ENCODE measurements at regions not wholly inside any gene's neighbourhood (a gene's known extent, or its start where the extent isn't known, plus 50 kb on each side); places are given as distances from the start of the nearest gene placed in this dataset.

GRCh38 chr17:36727577-36727976 lies 126.2 kb downstream of the MRM1 start:
- Histone ChIP-seq H3K36me3 (ENCODE audit: control insufficient read depth in 4 of 4, insufficient read depth in 4 of 4, low read length in 3 of 4) (no peaks in the 10 kb centered on the region), H3K4me1 (ENCODE audit: control extremely low read depth in 1 of 4, control insufficient read depth in 4 of 4, insufficient read depth in 4 of 4, low read length in 3 of 4) (peaks cover 0 to 20% (median 14%) of the 10 kb centered on the region in 4 experiments), H3K27ac (ENCODE audit: insufficient read depth in 1 of 2, low read depth in 1 of 2, low read length in 2 of 2, poor library complexity in 1 of 2, severe bottlenecking in 2 of 2) (peak overlapping the region in 1 of 2 experiments; percentile 69), H3K4me3 (ENCODE audit: control insufficient read depth in 1 of 7, extremely low read depth in 1 of 7, insufficient read depth in 4 of 7, low read depth in 2 of 7, low read length in 6 of 7) (peak overlapping the region in 1 of 7 experiments; percentile 37), H3K27me3 (replicated peaks in 2 of 5; ENCODE audit: control insufficient read depth in 4 of 5, insufficient read depth in 5 of 5, low read length in 4 of 5) (peaks cover 0 to 59% (median 27%) of the 10 kb centered on the region in 5 experiments), H3K9me3 (ENCODE audit: control extremely low read depth in 1 of 5, control insufficient read depth in 4 of 5, insufficient read depth in 2 of 5, low read depth in 1 of 5, low read length in 4 of 5) (peaks cover 0 to 2% (median 0%) of the 10 kb centered on the region in 5 experiments)
- 90% methylated on average over 2 of the region's 4 CpGs for WGBS (ENCODE audit: insufficient coverage)
- DNase-seq, result no peak
- ChIA-PET POLR2A (no interaction called here), CTCF (no interaction called here)

- POLR2A ChIA-PET, result no interaction called here
- Histone ChIP-seq H3K9me3 (ENCODE audit: control extremely low read depth in 1 of 5, control insufficient read depth in 4 of 5, insufficient read depth in 2 of 5, low read depth in 1 of 5, low read length in 4 of 5) (peaks cover 0 to 2% (median 0%) of the 10 kb centered on the region in 5 experiments), H3K27me3 (replicated peaks in 2 of 5; ENCODE audit: control insufficient read depth in 4 of 5, insufficient read depth in 5 of 5, low read length in 4 of 5) (peaks cover 0 to 59% (median 30%) of the 10 kb centered on the region in 5 experiments), H3K4me1 (ENCODE audit: control extremely low read depth in 1 of 4, control insufficient read depth in 4 of 4, insufficient read depth in 4 of 4, low read length in 3 of 4) (peaks cover 0 to 12% (median 10%) of the 10 kb centered on the region in 4 experiments), H3K4me3 (ENCODE audit: control insufficient read depth in 1 of 7, extremely low read depth in 1 of 7, insufficient read depth in 4 of 7, low read depth in 2 of 7, low read length in 6 of 7) (peak overlapping the region in 2 of 7 experiments; percentile 37 to 46), H3K27ac (ENCODE audit: insufficient read depth in 1 of 2, low read depth in 1 of 2, low read length in 2 of 2, poor library complexity in 1 of 2, severe bottlenecking in 2 of 2) (peak overlapping the region in 1 of 2 experiments; percentile 69), H3K36me3 (ENCODE audit: control insufficient read depth in 4 of 4, insufficient read depth in 4 of 4, low read length in 3 of 4) (no peaks in the 10 kb centered on the region)
- DNase-seq, result peak; percentile 52 to 83 (median 71)
- CTCF ChIA-PET, result no interaction called here
- WGBS (ENCODE audit: insufficient coverage), result 18% methylated on average over 22 of the region's 30 CpGs
Measured at GRCh38 chr17:36728030-36728991, 126.9 kb downstream of the MRM1 start.

- ChIA-PET CTCF (interaction anchor here (1.3 kb wide), 1 partner anchor 25 kb away, joined by 5 read pairs; no protein-coding TSS in a partner anchor), POLR2A (interaction anchor here (0.6 kb wide), 1 partner anchor 363 kb away, joined by 3 read pairs; no protein-coding TSS in a partner anchor)
- Histone ChIP-seq H3K36me3 (ENCODE audit: control insufficient read depth in 4 of 4, insufficient read depth in 4 of 4, low read length in 3 of 4) (no peaks in the 10 kb centered on the region), H3K4me1 (ENCODE audit: control extremely low read depth in 1 of 4, control insufficient read depth in 4 of 4, insufficient read depth in 4 of 4, low read length in 3 of 4) (peaks cover 0 to 12% (median 10%) of the 10 kb centered on the region in 4 experiments), H3K27ac (ENCODE audit: insufficient read depth in 1 of 2, low read depth in 1 of 2, low read length in 2 of 2, poor library complexity in 1 of 2, severe bottlenecking in 2 of 2) (no peak overlapping the region), H3K4me3 (ENCODE audit: control insufficient read depth in 1 of 7, extremely low read depth in 1 of 7, insufficient read depth in 4 of 7, low read depth in 2 of 7, low read length in 6 of 7) (no peak overlapping the region), H3K27me3 (replicated peaks in 2 of 5; ENCODE audit: control insufficient read depth in 4 of 5, insufficient read depth in 5 of 5, low read length in 4 of 5) (peaks cover 0 to 59% (median 22%) of the 10 kb centered on the region in 5 experiments), H3K9me3 (ENCODE audit: control extremely low read depth in 1 of 5, control insufficient read depth in 4 of 5, insufficient read depth in 2 of 5, low read depth in 1 of 5, low read length in 4 of 5) (peaks cover 0 to 2% (median 0%) of the 10 kb centered on the region in 5 experiments)
- 83% methylated on average over 7 of the region's 9 CpGs for WGBS (ENCODE audit: insufficient coverage)
- no peak for DNase-seq
Measured at GRCh38 chr17:36730095-36730808, 128.9 kb downstream of the MRM1 start.

GRCh38 chr17:36730857-36731490 lies 129.6 kb downstream of the MRM1 start:
- H3K4me3 ChIP-seq (ENCODE audit: control insufficient read depth in 1 of 7, extremely low read depth in 1 of 7, insufficient read depth in 4 of 7, low read depth in 2 of 7, low read length in 6 of 7), result no peak overlapping the region
- 87% methylated on average over 5 of the region's 6 CpGs for WGBS (ENCODE audit: insufficient coverage)
- peaks cover 0 to 12% (median 8%) of the 10 kb centered on the region in 4 experiments for H3K4me1 ChIP-seq (ENCODE audit: control extremely low read depth in 1 of 4, control insufficient read depth in 4 of 4, insufficient read depth in 4 of 4, low read length in 3 of 4)
- DNase-seq, result no peak
- H3K36me3 ChIP-seq (ENCODE audit: control insufficient read depth in 4 of 4, insufficient read depth in 4 of 4, low read length in 3 of 4), result no peaks in the 10 kb centered on the region
- CTCF ChIA-PET, result interaction anchor here (1.3 kb wide), 1 partner anchor 24 kb away, joined by 5 read pairs; no protein-coding TSS in a partner anchor
- peaks cover 0 to 59% (median 22%) of the 10 kb centered on the region in 5 experiments for H3K27me3 ChIP-seq (replicated peaks in 2 of 5; ENCODE audit: control insufficient read depth in 4 of 5, insufficient read depth in 5 of 5, low read length in 4 of 5)
- POLR2A ChIA-PET, result interaction anchor here (0.6 kb wide), 1 partner anchor 363 kb away, joined by 3 read pairs; no protein-coding TSS in a partner anchor
- H3K27ac ChIP-seq (ENCODE audit: insufficient read depth in 1 of 2, low read depth in 1 of 2, low read length in 2 of 2, poor library complexity in 1 of 2, severe bottlenecking in 2 of 2), result no peak overlapping the region
- H3K9me3 ChIP-seq (ENCODE audit: control extremely low read depth in 1 of 5, control insufficient read depth in 4 of 5, insufficient read depth in 2 of 5, low read depth in 1 of 5, low read length in 4 of 5), result peaks cover 0 to 2% (median 0%) of the 10 kb centered on the region in 5 experiments

- peaks cover 0 to 12% (median 8%) of the 10 kb centered on the region in 4 experiments for H3K4me1 ChIP-seq (ENCODE audit: control extremely low read depth in 1 of 4, control insufficient read depth in 4 of 4, insufficient read depth in 4 of 4, low read length in 3 of 4)
- CTCF ChIA-PET, result no interaction called here
- H3K27me3 ChIP-seq (replicated peaks in 2 of 5; ENCODE audit: control insufficient read depth in 4 of 5, insufficient read depth in 5 of 5, low read length in 4 of 5), result peaks cover 0 to 52% (median 23%) of the 10 kb centered on the region in 5 experiments
- H3K9me3 ChIP-seq (ENCODE audit: control extremely low read depth in 1 of 5, control insufficient read depth in 4 of 5, insufficient read depth in 2 of 5, low read depth in 1 of 5, low read length in 4 of 5), result peaks cover 0 to 2% (median 0%) of the 10 kb centered on the region in 5 experiments
- POLR2A ChIA-PET, result no interaction called here
- H3K27ac ChIP-seq (ENCODE audit: insufficient read depth in 1 of 2, low read depth in 1 of 2, low read length in 2 of 2, poor library complexity in 1 of 2, severe bottlenecking in 2 of 2), result no peak overlapping the region
- DNase-seq, result no peak
- H3K36me3 ChIP-seq (ENCODE audit: control insufficient read depth in 4 of 4, insufficient read depth in 4 of 4, low read length in 3 of 4), result no peaks in the 10 kb centered on the region
- WGBS (ENCODE audit: insufficient coverage), result 44% methylated on average over 9 of the region's 10 CpGs
- H3K4me3 ChIP-seq (ENCODE audit: control insufficient read depth in 1 of 7, extremely low read depth in 1 of 7, insufficient read depth in 4 of 7, low read depth in 2 of 7, low read length in 6 of 7), result no peak overlapping the region
Measured at GRCh38 chr17:36731811-36732210, 130.4 kb downstream of the MRM1 start.

GRCh38 chr17:36732351-36732750 lies 131.0 kb downstream of the MRM1 start:
- Histone ChIP-seq H3K9me3 (ENCODE audit: control extremely low read depth in 1 of 5, control insufficient read depth in 4 of 5, insufficient read depth in 2 of 5, low read depth in 1 of 5, low read length in 4 of 5) (peaks cover 0 to 1% (median 0%) of the 10 kb centered on the region in 5 experiments), H3K4me3 (ENCODE audit: control insufficient read depth in 1 of 7, extremely low read depth in 1 of 7, insufficient read depth in 4 of 7, low read depth in 2 of 7, low read length in 6 of 7) (no peak overlapping the region), H3K27me3 (replicated peaks in 2 of 5; ENCODE audit: control insufficient read depth in 4 of 5, insufficient read depth in 5 of 5, low read length in 4 of 5) (peaks cover 0 to 47% (median 21%) of the 10 kb centered on the region in 5 experiments), H3K4me1 (ENCODE audit: control extremely low read depth in 1 of 4, control insufficient read depth in 4 of 4, insufficient read depth in 4 of 4, low read length in 3 of 4) (peaks cover 0 to 12% (median 8%) of the 10 kb centered on the region in 4 experiments), H3K27ac (ENCODE audit: insufficient read depth in 1 of 2, low read depth in 1 of 2, low read length in 2 of 2, poor library complexity in 1 of 2, severe bottlenecking in 2 of 2) (no peak overlapping the region), H3K36me3 (ENCODE audit: control insufficient read depth in 4 of 4, insufficient read depth in 4 of 4, low read length in 3 of 4) (no peaks in the 10 kb centered on the region)
- POLR2A ChIA-PET, result no interaction called here
- CTCF ChIA-PET, result no interaction called here
- DNase-seq, result no peak
- WGBS (ENCODE audit: insufficient coverage), result 96% methylated on average over 5 of the region's 5 CpGs

Measured in common myeloid progenitor, CD34-positive (primary cell).